CD4-positive, alpha-beta T cell (primary cell): ENCODE measurements at regions not wholly inside any gene's neighbourhood (a gene's known extent, or its start where the extent isn't known, plus 50 kb on each side); places are given as distances from the start of the nearest gene placed in this dataset.

Source experiments
- ATAC-seq: fragments of 200-7000 bp; cut with Tn5 transposase; one replicate; pipeline ENCODE4 v1.10.0; 2022; ENCODE audit warnings: mild to moderate bottlenecking; ENCODE audit not compliant: poor library complexity
- CTCF ChIA-PET: fragments of 350-600 bp; sonication (Branson Sonifier 250); formaldehyde crosslinking; loops from one replicate; lab custom pipeline; 2021; ENCODE audit warnings: antibody characterized with exemption, inconsistent platforms; lab: Charles Lee
- POLR2A ChIA-PET: fragments of 350-600 bp; sonication (Branson Sonifier 250); formaldehyde crosslinking; loops from one replicate; lab custom pipeline; 2021; ENCODE audit warnings: antibody characterized with exemption, inconsistent platforms; lab: Charles Lee
- DNase-seq, 14 experiments: peaks; one replicate each; pipeline ENCODE4 v3.0.0-alpha.2; 2013 to 2020; ENCODE audit warnings: mixed read lengths in 2 of 14
- H3K27ac ChIP-seq, 2 donors: one replicate each; pipeline versions ENCODE4 v1.5.1 to v1.7.0; 2013; ENCODE audit warnings: low read length in 2 of 2, low read depth in 1 of 2, mild to moderate bottlenecking in 1 of 2
- H3K27me3 ChIP-seq, 2 experiments: 1 replicate in 1 of 2; 2 replicates in 1 of 2; pipeline versions ENCODE4 v1.6.1 to v1.7.0; 2013; ENCODE audit warnings: low read length in 2 of 2, control low read depth in 1 of 2, mild to moderate bottlenecking in 1 of 2, moderate library complexity in 1 of 2; ENCODE audit not compliant: insufficient read depth in 2 of 2, control insufficient read depth in 1 of 2
- H3K36me3 ChIP-seq: one replicate; pipeline ENCODE4 v1.6.1; 2013; ENCODE audit warnings: low read length, control low read depth; ENCODE audit not compliant: insufficient read depth
- H3K4me1 ChIP-seq: one replicate; pipeline ENCODE4 v1.6.1; 2013; ENCODE audit warnings: low read length, control low read depth; ENCODE audit not compliant: insufficient read depth
- H3K4me3 ChIP-seq: one replicate; pipeline ENCODE4 v1.5.1; 2013; ENCODE audit warnings: mild to moderate bottlenecking, low read length, moderate library complexity
- H3K9me3 ChIP-seq, 2 experiments: 1 replicate in 1 of 2; 2 replicates in 1 of 2; pipeline versions ENCODE4 v1.6.1 to v1.7.0; 2013; ENCODE audit warnings: low read length in 2 of 2, mild to moderate bottlenecking in 2 of 2, control low read depth in 1 of 2, moderate library complexity in 1 of 2; ENCODE audit not compliant: control insufficient read depth in 1 of 2, insufficient read depth in 1 of 2
- H3K27ac Mint-ChIP-seq: one replicate; pipeline ENCODE4 v1.8.0; 2020; ENCODE audit warnings: mixed read lengths
- H3K27me3 Mint-ChIP-seq: one replicate; pipeline ENCODE4 v1.8.0; 2021; ENCODE audit warnings: mixed read lengths
- H3K36me3 Mint-ChIP-seq: one replicate; pipeline ENCODE4 v1.8.0; 2021; ENCODE audit warnings: low read depth, mixed read lengths
- H3K4me1 Mint-ChIP-seq: one replicate; pipeline ENCODE4 v1.8.0; 2021; ENCODE audit warnings: low read depth, mixed read lengths
- H3K4me3 Mint-ChIP-seq: one replicate; pipeline ENCODE4 v1.8.0; 2020; ENCODE audit warnings: mild to moderate bottlenecking, mixed read lengths
- H3K9me3 Mint-ChIP-seq: one replicate; pipeline ENCODE4 v1.8.0; 2020; ENCODE audit warnings: mixed read lengths
- intact Hi-C, 2 experiments: fragments of 100-400 bp; cut with DNase I in 1 of 2; cut with micrococcal nuclease in 1 of 2; formaldehyde crosslinking; loops; one replicate each; pipeline versions ENCODE4 v1.15.1 to v1.9.0; 2023 to 2025; cut with DNase I, micrococcal nuclease
- TF ChIP-seq, protein P1 (sequence below): fragments of 200-600 bp; IDR thresholded peaks from one replicate; pipeline ENCODE4 v1.8.0; 2022; ENCODE audit warnings: antibody characterized with exemption, mild to moderate bottlenecking

DNA sequence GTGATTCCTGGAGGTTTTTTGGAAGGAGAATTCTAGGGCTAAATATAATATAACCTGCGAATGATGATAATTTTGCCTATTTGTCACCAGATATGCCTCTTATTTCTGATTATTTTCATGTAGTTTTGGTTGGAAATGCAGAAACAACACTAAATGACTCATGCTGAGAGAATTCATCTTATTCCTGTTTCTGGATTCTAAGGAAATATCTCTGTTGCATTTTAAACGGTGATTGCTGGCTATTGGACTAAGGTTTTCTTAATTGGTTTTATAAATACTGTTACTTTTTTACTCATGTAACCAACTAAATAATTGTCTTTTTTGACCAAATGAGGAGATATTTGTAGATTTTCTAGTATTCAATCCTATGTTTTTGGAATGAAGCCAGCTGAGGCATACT lies 204.9 kb upstream of the NPSR1 start:
- POLR2A ChIA-PET, result no interaction called here
- intact Hi-C loops, result no loop called here
- Histone ChIP-seq H3K36me3 (no peaks in the 10 kb centered on the region), H3K27ac (no peak overlapping the region), H3K27me3 (no peaks in the 10 kb centered on the region), H3K4me3 (no peak overlapping the region), H3K9me3 (peaks cover 0 to 10% of the 10 kb centered on the region in 2 experiments), H3K4me1 (no peaks in the 10 kb centered on the region)
- no peak overlapping the region for H3K4me3 Mint-ChIP-seq
- TF ChIP-seq, protein P1, sequence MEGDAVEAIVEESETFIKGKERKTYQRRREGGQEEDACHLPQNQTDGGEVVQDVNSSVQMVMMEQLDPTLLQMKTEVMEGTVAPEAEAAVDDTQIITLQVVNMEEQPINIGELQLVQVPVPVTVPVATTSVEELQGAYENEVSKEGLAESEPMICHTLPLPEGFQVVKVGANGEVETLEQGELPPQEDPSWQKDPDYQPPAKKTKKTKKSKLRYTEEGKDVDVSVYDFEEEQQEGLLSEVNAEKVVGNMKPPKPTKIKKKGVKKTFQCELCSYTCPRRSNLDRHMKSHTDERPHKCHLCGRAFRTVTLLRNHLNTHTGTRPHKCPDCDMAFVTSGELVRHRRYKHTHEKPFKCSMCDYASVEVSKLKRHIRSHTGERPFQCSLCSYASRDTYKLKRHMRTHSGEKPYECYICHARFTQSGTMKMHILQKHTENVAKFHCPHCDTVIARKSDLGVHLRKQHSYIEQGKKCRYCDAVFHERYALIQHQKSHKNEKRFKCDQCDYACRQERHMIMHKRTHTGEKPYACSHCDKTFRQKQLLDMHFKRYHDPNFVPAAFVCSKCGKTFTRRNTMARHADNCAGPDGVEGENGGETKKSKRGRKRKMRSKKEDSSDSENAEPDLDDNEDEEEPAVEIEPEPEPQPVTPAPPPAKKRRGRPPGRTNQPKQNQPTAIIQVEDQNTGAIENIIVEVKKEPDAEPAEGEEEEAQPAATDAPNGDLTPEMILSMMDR, result no peak
- ATAC-seq, result no peak
- no peaks in the 10 kb centered on the region for H3K27me3 Mint-ChIP-seq
- H3K9me3 Mint-ChIP-seq, result peaks cover 2% of the 10 kb centered on the region
- H3K4me1 Mint-ChIP-seq, result no peaks in the 10 kb centered on the region
- H3K36me3 Mint-ChIP-seq, result no peaks in the 10 kb centered on the region
- CTCF ChIA-PET, result no interaction called here
- H3K27ac Mint-ChIP-seq, result no peak overlapping the region
- no peak for DNase-seq

DNA sequence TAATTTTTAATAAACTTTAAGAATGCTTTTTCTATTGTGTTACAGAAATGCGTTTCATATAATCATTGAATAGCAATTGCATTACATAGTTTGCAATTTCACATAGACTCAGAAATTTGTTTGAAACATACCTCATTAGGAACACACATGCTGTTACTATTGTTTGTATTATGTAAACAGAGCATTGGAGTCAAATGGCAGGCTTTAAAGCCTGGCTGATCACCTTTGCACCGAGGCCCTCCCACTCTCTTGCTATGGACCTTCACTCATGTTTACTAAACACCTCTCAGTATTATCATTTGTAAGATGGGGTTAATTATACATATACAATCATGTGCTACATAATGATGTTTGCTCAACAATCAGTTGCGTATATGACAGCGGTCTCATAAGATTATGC lies 203.6 kb upstream of the NPSR1 start:
- Histone ChIP-seq H3K9me3 (peaks cover 0 to 10% of the 10 kb centered on the region in 2 experiments), H3K4me1 (no peaks in the 10 kb centered on the region), H3K36me3 (no peaks in the 10 kb centered on the region), H3K4me3 (no peak overlapping the region), H3K27me3 (no peaks in the 10 kb centered on the region), H3K27ac (no peak overlapping the region)
- intact Hi-C loops, result no loop called here
- Mint-ChIP-seq H3K4me1 (no peaks in the 10 kb centered on the region), H3K9me3 (peaks cover 6% of the 10 kb centered on the region), H3K27ac (no peak overlapping the region), H3K27me3 (no peaks in the 10 kb centered on the region), H3K36me3 (no peaks in the 10 kb centered on the region), H3K4me3 (no peak overlapping the region)
- DNase-seq, result no peak
- ATAC-seq, result no peak
- CTCF ChIA-PET, result no interaction called here
- TF ChIP-seq, protein P1, result no peak
- POLR2A ChIA-PET, result no interaction called here

DNA sequence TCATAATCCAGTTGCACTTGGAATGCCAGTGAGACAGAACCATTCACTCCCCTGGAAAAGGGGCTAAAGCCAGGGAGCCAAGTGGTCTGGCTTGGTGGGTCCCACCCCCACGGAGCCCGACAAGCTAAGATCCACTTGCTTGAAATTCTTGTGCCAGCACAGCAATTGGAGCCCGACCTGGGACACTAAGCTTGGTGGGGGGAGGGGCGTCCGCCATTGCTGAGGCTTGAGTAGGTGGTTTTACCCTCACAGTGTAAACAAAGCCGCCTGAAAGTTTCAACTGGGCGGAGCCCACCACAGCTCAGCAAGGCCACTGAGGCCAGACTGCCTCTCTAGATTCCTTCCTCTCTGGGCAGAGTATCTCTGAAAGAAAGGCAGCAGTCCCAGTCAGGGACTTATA lies 200.7 kb upstream of the NPSR1 start:
- ATAC-seq, result no peak
- Mint-ChIP-seq H3K27ac (no peak overlapping the region), H3K4me1 (no peaks in the 10 kb centered on the region), H3K4me3 (no peak overlapping the region), H3K36me3 (no peaks in the 10 kb centered on the region), H3K9me3 (peaks cover 10% of the 10 kb centered on the region), H3K27me3 (no peaks in the 10 kb centered on the region)
- no peaks in the 10 kb centered on the region for H3K4me1 ChIP-seq
- no peaks in the 10 kb centered on the region for H3K36me3 ChIP-seq
- no peak overlapping the region for H3K27ac ChIP-seq
- intact Hi-C loops, result no loop called here
- H3K4me3 ChIP-seq, result no peak overlapping the region
- no peaks in the 10 kb centered on the region for H3K27me3 ChIP-seq
- no peak for DNase-seq
- TF ChIP-seq, protein P1, result no peak
- CTCF ChIA-PET, result no interaction called here
- peaks cover 0 to 6% of the 10 kb centered on the region in 2 experiments for H3K9me3 ChIP-seq
- POLR2A ChIA-PET, result no interaction called here
